HFF-Myc (cell line): ENCODE measurements at regions not wholly inside any gene's neighbourhood (a gene's known extent, or its start where the extent isn't known, plus 50 kb on each side); places are given as distances from the start of the nearest gene placed in this dataset.

Source experiments
- DNase-seq: peaks from one replicate; pipeline ENCODE4 v3.0.0-alpha.2; 2011; ENCODE audit warnings: low read depth; ENCODE audit errors: extremely low read depth
- H3K4me3 ChIP-seq: replicated peaks from 2 replicates; pipeline ENCODE4 v1.5.1; 2011; ENCODE audit warnings: low read depth, mild to moderate bottlenecking, control low read depth, low read length
- CTCF ChIP-seq: IDR thresholded peaks from 2 replicates; pipeline ENCODE4 v1.5.1; 2012; ENCODE audit warnings: mild to moderate bottlenecking, low read depth, low read length, control low read depth; ENCODE audit errors: missing control alignments

GRCh38 chr17:79162012-79162963 lies 87.7 kb downstream of the ENGASE start:
- no peak for TF ChIP-seq CTCF
- H3K4me3 ChIP-seq, result no peak overlapping the region
- DNase-seq, result no peak

GRCh38 chr17:79160980-79161636 lies 86.5 kb downstream of the ENGASE start:
- no peak for TF ChIP-seq CTCF

DNA sequence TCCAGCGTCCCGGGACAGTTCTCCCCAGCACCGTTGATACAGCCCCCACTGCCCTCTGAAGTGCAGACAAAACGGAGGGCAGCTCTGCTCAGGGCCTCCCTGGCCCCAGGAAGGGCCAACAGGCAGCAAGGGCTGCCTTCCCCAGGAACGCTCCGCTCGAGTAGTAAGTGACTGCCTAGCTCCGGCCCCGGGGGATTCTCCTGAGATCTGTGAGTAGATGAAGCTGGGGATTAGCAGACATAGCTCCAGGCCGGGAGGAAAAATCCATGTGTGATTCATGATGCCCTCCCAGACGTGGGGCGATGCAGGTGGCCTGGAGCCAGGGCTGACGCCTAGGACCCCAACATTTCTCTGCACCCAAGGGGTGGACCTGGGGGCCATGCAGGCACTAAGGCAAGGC lies 85.3 kb downstream of the ENGASE start:
- DNase-seq, result no peak
- no peak overlapping the region for H3K4me3 ChIP-seq
- no peak for TF ChIP-seq CTCF

More at GRCh38 chr17:79160980-79161636, 86.5 kb downstream of the ENGASE start:
- DNase-seq, result no peak
- H3K4me3 ChIP-seq, result no peak overlapping the region

- no peak for DNase-seq
- no peak overlapping the region for H3K4me3 ChIP-seq
- TF ChIP-seq CTCF, result no peak
Observed at GRCh38 chr17:79159471-79159870, 84.8 kb downstream of the ENGASE start.

DNA sequence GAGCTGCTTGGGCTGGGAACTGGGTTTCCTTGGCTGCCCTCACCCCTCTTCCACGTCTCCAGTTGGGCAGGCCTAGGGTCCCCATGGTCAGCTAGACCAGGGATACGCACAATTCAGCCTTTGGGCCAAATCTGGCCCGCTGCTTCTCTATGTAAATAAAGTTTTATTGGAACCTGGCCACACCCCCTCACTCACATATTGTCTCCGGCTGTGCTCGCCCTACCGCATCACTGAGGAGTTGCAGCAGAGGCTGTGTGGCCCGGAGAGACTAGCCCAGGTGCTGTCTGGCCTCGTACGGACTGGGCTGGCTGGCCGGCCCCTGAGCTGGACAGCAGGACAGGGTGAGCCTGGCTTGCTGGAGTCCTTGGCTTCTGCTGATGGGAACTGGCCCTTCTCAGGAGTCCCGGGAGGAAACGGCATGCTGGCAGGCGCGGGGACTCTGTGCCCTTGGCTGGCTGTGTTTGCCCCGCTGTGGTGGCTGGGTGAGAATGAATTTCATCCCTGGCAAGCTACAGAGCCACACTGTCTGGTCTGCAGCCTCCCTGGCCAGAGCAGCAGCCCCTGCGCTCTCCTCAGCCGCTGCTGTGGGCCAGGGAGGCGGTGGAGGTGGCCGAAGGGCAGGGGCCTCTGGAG lies 82.0 kb downstream of the ENGASE start:
- DNase-seq, result no peak
- no peak for TF ChIP-seq CTCF
- H3K4me3 ChIP-seq, result no peak overlapping the region

GRCh38 chr17:79155701-79156100 lies 81.1 kb downstream of the ENGASE start:
- no peak overlapping the region for H3K4me3 ChIP-seq
- DNase-seq, result no peak
- no peak for TF ChIP-seq CTCF
